Neural cell (in vitro differentiated cells): ENCODE measurements at regions not wholly inside any gene's neighbourhood (a gene's known extent, or its start where the extent isn't known, plus 50 kb on each side); places are given as distances from the start of the nearest gene placed in this dataset.

Experiments used
- CTCF ChIP-seq: fragments of 450-650 bp; IDR thresholded peaks from 2 replicates; pipeline ENCODE4 v1.5.1; 2014; ENCODE audit warnings: antibody characterized with exemption, mild to moderate bottlenecking, moderate library complexity; ENCODE audit not compliant: poor library complexity, severe bottlenecking
- EP300 ChIP-seq: fragments of 450-650 bp; conservative IDR thresholded peaks from 2 replicates; pipeline ENCODE4 v1.6.1; 2014; ENCODE audit warnings: antibody characterized with exemption, mild to moderate bottlenecking, moderate library complexity; ENCODE audit not compliant: poor library complexity, severe bottlenecking
- EZH2 ChIP-seq: fragments of 200-600, 300-800 bp; shearing (Covaris generic), sonication (generic); IDR thresholded peaks from 2 replicates; pipeline ENCODE4 v1.6.1; 2014; ENCODE audit warnings: antibody characterized with exemption, low read length, borderline replicate concordance, mild to moderate bottlenecking; ENCODE audit not compliant: insufficient read depth, poor library complexity, severe bottlenecking
- MXI1 ChIP-seq: fragments of 450-650 bp; conservative IDR thresholded peaks from 2 replicates; pipeline ENCODE4 v1.6.1; 2014; ENCODE audit warnings: antibody characterized with exemption, mild to moderate bottlenecking; ENCODE audit not compliant: poor library complexity, severe bottlenecking
- POLR2AphosphoS5 ChIP-seq: IDR thresholded peaks from 2 replicates; pipeline ENCODE4 v1.6.1; 2012
- RAD21 ChIP-seq: fragments of 450-650 bp; conservative IDR thresholded peaks from 2 replicates; pipeline ENCODE4 v1.6.1; 2014; ENCODE audit warnings: antibody characterized with exemption, mild to moderate bottlenecking, moderate library complexity

- TF ChIP-seq CTCF, result no peak
- TF ChIP-seq EZH2, result no peak
- no peak for TF ChIP-seq EP300
- no peak for TF ChIP-seq POLR2AphosphoS5
- no peak for TF ChIP-seq RAD21
- no peak for TF ChIP-seq MXI1
Observed at GRCh38 chr4:145297556-145297955, 117.2 kb upstream of the OTUD4 start.
